Stimulated activated CD4-positive, alpha-beta T cell treated with anti-CD3 and anti-CD28 coated beads, Interleukin-12 subunit alpha, Interleukin-12 subunit beta, amount 100 ng/mL, for 48 hours (primary cell): ENCODE measurements at regions not wholly inside any gene's neighbourhood (a gene's known extent, or its start where the extent isn't known, plus 50 kb on each side); places are given as distances from the start of the nearest gene placed in this dataset.
"Not testable (repeated sequence)": the region's sequence is repeated elsewhere in the genome, so short reads cannot be mapped to it uniquely, and the experiment has no call there.

ENCODE experiments used
- DNase-seq, 3 donors: peaks; one replicate each; pipeline ENCODE4 v3.0.0-alpha.2; 2020; ENCODE audit warnings: low read depth in 2 of 3, low spot score in 1 of 3

DNA sequence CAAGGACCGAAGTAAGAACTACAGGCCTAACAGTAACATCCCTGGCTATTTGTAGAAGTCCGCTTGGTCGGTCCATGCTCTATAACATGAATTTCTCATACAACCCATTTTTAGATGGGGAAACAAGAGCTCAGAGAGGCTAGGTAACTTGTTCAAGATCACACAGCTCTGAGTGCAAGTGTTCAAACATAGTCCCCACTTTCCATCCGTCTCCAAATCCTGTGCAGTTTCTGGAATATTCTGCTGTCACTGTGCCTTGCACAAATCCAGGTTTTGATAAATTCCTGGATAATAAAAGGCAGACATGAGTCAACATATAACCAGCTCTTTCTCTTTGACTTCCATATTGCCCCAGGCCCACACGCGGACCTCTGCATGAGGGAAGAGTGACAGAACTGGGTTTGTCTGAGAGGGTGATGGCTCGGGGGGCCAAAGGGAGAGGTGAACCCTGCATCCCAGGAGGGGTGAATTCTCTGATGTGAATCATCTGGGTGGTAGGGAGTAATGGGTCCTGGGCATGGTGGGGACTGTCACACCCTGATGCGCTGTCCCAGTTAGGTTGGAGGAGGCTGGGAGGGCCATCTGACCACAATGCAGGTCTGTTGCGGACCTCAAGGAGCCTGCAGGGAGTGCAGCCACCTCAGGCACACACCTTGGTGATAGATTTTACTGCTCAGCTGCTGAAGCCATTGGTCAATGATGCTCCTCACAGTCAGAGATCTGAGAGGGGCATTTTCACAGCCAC, 162.2 kb downstream of the SMAD6 start:
- no peak for DNase-seq

DNA sequence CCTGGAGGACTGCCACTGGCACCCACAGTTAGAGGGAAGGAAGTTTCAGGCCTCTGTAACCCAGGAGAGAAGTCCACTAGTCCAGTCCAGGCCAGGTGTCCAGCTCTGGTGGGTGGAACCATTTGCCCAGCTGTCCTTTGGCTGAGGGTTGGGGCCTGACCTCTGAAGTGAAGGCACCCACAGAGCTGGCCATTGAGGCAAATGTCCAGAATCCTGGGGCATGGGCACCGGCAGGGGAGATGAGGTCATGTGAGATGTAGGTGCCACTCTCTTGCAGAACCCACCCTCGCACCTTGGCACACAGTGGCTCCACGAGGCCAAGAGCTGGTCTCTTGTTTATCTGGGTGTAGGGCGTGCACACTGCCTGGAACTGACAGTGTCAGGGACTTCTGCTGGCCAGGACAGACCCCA, 162.8 kb downstream of the SMAD6 start:
- DNase-seq: no peak

DNA sequence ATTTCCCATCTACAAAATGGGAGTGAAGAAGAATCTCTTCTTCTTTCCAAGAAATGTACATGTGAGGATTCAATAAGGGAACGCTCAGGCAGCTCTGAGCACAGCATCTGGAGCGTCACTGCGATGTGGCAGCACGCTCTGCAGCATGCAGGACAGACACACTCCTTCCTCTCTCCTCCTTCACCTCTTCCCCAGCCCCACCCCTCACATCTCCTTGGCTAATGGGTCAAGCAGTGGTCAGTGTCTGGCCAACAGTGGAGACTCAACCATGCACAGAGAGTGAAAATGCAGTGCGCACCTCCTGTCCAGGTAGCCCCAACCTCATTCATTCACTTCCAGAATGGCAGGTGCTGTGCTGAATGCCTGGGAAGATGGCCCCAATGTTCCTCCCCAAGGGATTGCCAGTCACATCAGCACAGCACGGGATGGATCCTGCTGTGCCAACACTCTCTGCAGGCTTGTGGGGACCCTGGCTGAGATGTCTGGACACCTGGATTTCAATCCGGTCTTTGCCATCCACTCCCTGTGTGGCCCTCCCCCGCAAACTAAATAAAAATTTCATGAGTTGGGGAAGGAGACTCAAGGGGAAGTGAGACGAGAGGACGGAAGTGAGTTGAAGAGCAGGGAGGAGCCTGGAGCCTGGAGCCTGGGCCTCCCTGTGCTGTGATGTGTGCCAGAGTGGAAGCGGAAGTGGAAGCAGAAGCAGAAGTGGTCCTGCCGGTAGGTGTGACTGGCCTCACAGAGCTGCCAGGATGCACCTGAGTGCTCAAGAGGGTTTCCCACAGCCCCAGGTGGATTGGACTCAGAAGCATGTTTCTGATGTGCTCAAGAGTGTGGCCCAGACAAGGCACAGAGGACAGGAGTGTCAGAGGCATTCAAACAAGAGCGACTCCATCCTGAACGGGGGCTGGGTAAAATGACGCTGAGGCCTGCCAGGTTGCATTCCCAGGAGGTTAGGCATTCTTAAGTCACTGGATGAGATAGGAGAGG, 163.9 kb downstream of the SMAD6 start:
- DNase-seq: no peak

DNA sequence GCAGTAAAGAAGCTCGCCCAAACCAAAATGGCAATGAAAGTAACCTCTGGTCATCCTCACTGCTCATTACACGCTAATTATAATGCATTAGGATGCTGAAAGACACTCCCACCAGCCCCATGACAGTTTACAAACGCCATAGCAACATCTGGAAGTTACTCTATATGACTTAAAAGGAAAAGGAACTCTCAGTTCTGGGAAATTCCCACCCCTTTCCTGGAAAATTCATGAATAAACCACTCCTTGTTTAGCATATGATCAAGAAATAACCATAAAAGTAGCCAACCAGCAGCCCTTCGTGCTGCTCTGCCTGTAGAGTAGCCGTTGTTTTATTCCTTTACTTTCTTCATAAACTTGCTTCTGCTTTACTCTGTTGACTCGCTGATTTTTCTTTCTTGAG, 164.6 kb downstream of the SMAD6 start:
- DNase-seq: no peak

DNA sequence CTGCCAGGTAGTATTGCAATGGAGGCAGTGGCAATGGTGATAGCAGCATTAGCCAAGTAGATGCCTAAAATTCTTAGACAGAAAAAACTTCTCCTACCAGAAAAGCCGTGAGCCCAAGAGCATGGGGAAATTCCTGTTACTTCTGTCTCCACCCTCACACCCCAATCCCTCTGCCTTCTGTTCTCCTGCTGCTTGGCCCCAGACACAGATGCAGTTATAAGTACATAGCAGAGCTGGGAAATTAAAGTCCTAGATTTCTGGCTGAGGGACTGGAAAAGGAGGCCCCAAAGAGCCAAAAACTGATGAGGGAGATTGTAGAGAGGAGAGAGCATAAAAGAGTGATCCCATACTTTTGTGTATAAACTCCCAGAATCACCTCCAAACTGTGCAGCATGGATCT, 166.9 kb downstream of the SMAD6 start:
- DNase-seq: no peak

DNA sequence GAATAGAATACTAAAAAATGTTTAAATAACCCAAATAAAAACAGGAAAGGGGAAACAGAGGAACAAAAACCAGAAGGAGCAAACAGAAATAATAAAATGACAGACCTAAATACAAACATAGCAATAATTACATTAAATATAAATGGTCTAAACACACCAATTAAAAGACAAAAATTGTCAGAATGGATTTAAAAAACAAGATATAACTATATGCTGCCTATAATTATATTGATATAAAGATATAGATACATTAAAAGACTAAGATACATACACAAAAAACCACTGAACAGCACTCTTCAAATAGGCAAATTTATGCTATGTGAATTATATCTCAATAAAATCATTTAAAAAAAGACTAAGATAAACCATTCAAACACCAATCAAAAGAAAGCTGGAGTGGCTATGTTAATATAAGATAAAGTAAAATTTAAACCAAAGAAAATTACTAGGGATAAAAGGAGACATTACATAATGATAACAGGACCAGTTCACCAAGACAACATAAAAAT, 168.9 kb downstream of the SMAD6 start:
- no peak for DNase-seq

DNA sequence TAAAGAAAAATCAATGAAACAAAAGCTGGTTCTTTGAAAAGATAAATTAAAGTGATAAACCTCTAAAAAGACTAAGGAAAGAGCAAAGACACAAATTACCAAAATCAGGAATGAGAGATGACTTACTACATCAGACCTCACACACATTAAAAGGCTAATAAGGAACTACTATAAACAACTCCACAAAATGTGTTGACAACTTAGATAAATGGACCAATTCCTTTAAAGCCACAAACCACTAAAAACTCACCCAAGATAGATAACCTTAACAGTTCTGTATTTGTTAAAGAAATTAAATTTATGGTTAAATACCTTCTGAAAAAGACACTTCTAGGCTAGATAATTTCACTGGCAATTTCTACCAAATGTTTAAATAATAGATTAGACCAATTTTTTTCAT, 170.4 kb downstream of the SMAD6 start:
- no peak for DNase-seq

DNA sequence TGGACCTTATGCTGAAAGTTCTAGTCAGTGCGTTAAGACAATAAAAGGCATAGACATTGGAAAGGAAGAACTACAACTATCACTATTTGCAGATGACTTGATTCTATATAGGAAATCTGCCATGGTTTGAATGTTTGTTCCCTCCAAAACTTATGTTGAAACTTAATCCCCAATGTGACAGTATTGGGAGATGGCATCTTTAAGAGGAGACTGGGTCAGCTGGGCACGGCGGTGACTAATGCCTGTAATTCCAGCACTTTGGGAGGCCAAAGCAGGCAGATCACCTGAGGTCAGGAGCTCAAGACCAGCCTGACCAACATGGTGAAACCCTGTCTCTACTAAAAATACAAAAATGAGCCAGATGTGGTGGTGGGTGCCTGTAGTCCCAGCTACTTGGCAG, 171.3 kb downstream of the SMAD6 start:
- DNase-seq: not testable (repeated sequence)

DNA sequence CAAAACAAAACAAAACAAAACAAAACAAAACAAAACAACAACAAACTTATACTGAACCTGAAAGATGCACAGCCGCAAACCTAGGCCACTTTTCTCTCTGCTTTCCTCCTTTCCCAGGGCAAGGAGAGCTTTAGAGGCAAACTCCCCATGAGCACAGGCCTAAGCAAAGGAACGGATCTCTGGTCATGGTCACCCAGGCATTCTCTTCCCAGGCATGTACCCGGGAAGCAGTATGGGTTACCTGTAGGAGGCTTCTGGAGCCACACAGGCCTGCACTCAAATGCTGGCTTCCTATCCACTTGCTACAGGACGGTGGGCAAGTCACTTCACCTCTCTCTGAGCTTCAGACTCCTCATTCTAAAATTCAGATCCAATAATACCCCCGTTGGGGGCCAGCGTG, 171.8 kb downstream of the SMAD6 start:
- no peak for DNase-seq

DNA sequence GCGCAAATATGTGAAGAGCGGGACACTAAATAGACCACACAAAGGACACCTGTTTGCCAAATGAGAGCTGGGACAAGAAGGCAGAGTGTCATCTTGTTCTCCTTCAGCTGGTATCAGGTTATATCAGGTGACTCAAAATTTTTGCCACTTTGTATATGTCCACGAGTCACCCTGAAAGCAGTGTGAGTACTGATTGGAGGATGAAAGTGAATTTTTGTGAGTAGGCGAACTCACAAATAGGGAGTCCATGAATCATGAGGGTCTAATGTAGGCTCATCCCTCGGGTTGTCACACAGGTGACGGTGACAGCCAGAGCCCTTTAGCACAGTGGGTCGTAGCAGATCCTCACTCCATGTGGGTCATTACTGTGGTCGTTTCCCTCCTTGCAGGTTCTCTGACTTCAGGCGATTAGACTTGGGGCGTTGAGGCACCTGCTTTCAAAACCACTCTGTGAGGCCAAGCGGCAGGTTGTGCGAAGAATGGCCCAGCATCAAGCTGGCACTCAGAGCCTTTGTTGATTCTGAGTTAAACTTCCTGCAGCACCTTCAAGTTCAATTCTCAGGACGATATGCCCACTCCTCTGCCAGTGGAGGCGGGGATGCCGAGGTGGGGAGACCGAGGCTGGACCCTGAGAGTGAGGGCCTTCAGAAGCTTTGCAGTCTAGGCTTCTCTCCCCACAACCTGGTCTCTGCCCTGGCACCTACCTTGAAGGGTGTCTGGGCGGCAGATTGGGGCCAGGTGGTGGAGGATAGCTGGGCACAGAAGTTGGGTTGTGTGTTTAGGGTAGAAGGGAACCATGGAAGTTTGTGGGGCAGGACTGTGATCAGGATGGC, 173.8 kb downstream of the SMAD6 start:
- DNase-seq: no peak

DNA sequence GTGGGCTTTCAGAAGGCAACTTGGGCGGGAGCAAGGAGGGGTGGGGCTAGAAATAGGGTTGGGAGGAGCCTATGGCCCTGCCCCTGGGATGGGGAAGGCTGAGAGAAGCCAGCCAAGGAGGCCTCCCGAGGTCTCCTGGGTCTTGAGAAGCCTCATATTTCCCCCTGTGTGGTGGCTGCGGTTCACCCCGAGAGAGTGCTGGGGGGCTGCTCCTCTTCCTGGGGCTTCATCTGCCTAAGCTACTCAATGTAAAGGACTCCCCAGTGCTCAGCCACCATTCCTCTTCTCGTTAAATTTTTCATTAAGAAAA, 174.3 kb downstream of the SMAD6 start:
- DNase-seq: no peak

DNA sequence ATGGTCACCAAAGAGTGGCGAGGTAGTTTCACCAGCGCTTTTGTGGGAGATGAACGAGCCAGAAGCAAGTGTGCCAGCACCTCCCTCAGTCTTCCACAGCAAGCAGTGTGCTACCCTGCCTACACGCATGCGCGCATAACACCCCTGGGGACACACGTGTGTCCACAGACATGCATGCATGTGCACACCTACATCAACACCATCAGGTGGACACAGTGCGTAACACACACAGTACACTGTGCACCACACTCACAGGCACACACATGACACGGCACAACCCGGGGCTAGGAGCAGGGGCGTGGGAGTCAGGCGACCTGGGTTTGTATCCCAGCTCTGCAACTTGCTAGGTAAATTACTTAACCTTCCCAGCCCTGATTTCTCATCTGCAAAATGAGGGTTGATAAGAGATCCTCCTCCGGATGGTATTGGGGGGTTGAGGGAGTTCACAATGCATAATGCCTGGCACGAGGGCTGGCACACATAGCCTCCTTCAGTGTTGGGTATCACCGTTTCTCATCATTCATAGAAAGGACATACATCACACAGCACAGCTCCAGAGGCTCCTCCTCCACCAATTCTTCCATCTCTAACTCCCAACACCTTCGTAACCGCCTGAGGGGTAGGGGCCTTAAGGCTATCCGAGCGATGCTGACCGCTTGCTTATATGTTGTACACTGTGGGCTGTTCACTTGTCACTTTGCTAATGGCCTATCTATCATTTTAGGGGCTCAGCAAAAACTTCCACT, 174.9 kb downstream of the SMAD6 start:
- no peak for DNase-seq

DNA sequence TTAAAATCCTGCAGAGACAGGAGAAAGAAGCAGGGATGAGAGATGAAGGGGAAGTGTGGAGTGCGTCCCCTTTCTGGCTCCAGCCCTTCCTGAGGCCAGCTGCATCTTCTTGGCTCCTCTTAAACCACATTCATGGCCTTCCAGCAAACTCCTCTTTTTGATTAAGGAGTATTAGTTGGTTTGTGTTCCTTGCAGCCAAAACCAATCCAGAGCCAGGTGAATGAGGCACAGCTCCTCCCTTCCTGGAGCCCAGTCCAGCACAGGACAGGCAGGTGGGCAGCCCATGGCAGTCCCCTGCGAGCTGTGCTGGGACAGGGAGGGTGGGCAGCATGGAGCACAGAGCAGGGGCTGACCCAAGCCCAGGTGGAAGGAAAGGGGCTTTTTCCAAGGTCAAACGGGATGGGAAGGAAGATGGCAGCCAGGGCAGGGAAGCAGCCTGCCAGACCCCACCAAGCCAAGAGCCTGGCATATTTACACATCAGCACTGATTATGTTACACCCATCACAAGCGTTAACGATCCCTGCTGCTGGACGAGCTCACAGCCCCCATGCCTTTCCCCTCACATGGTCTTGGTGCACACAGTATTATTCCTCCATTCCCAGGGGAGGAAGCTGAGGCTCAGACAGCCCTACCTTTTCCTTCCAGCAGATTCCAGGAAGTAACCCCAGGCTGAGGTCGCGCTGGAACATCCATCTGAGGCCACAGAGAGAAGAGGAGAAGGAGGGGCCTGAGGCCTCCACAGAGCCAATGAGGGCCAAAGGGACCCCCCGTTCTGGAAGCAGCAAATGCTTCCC, 175.6 kb downstream of the SMAD6 start:
- no peak for DNase-seq

DNA sequence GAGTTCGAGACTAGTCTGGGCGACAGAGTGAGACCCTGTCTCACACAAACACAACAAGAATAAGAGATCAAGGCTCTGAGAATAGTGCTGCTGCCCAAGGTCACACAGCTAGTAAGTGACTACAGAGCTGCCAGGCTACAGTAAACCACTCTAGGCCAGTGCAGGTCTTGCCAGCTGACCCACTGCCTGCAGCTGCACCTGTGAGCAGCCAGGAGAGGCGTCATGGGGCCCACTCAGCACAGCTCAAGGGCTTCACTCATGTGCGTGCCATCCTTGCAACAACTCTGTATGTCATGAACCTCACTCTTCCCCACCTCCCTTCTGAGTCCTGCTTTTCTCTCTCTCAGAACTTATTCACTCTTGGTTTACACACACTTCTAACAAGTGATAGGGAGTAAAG, 176.7 kb downstream of the SMAD6 start:
- DNase-seq: no peak

DNA sequence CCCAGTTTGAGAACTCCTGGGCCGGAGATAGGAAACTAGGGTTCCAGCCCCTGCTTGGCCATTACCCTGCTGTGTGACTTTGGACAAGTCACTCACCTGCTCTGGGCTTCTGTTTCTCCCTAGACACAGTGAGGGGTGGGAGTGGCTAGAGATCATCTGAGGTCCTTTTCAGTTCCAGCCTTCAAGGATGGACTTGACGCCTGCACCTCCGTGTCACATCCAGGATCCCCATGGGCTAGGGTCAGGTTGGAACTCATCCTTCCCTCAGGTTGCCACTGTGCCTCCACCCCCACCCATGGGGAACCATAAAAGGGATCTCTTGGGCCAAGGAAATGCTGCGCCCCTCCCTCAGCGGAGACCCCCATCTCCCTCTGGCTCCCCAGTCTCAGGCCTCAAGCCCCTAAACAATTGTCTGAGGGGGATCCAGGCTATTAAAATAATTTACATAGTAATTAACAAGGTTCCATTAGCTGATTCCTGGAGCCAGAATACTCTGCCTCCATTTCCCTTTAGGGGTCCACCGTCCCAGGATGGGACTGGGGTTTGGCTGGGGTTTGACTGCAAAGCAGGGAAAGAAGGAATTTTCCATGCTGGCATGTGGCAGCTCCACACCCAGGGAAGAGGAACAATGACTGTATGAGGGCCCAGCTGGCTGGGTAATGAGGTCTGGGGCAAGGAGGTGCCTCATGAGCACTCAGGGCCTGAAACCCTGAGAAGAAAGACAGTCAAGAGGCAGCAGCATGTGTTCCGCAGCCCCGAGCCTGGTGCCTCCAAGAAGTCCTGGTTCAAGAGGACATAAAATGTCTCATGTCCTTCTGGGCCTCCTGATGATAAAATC, 177.7 kb downstream of the SMAD6 start:
- DNase-seq: no peak

DNA sequence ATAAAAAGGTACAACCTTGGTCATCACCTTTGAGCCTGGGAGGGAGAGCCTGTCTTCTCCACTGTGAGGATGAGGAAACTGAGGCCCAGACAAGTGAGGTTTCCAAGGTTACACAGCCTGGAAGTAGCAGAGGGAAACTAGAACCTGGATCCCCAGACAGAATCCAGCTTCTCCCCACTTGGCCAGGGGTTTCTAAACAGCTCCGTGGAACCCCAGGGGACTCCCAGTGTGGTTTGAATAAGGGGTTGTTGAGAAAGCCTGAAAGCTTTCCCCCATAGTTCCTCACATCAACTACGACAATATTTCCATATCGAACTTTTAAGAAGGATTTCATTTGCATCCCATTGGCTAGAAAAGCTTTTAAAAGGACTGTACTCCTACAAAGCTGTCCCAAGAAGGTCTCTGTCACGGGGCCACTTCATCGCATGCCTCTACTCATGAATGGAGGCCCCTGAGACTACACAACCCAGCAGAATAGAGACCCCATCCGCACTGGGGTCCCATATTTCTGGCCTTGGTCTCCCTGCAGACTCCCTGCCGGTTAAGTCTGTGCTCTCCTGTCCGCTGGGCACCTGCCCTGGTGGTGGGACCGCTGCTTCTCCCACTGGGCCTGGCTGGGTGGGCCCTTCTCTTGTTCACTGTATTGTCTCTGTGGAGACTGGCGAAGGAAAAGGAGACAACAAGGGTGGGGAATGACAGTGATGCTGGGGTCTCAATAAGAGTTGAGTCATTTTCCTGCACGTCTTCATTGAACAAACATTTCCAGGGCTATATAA, 178.5 kb downstream of the SMAD6 start:
- no peak for DNase-seq

DNA sequence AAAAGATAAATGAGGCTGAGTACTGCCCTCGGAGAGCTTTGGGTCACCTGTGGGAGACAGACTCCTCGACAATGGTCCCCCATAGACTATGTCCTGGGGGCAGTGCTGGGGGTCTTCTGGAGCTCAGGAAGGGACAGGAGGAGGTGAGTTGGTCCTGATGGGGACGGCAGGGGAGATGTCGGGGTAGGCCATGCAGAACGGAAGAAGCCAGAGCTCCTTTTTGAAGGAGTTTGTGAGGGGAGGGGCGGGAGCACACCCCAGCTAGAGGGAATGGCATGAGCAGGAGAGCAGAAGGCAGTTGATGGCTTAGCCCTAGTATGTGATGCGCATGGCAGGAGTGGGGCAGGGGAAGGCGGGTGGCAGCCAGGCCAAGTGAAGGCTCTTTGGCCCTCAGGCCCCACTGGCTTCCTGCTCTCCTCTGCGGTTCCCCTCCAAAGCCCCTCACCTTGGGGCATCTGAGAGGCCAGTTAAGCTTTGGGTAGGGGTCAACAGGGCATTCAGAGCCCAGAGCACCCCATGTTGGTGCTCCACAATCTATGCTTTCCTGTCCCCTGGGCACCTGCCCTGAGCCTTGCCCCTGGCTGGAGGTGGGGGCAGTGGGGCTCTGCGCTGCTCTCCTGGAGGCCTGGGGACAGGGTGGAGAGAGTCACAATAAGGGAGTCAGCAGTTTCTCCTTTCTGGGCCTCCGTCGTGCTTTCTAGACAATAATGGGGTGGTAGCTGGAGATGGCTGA, 179.3 kb downstream of the SMAD6 start:
- DNase-seq: no peak
